Lower leg skin (tissue), 3 donors: ENCODE measurements at regions not wholly inside any gene's neighbourhood (a gene's known extent, or its start where the extent isn't known, plus 50 kb on each side); places are given as distances from the start of the nearest gene placed in this dataset.

ENCODE experiments used
- CTCF ChIP-seq, 3 donors: fragments of 450-650 bp; IDR thresholded peaks; one replicate each; pipeline ENCODE4 v1.5.1; 2016; ENCODE audit warnings: antibody characterized with exemption in 3 of 3, mild to moderate bottlenecking in 3 of 3, moderate library complexity in 2 of 3
- POLR2A ChIP-seq, 2 donors: fragments of 450-650 bp; IDR thresholded peaks; one replicate each; pipeline ENCODE4 v1.6.1; 2016 to 2017; ENCODE audit warnings: antibody characterized with exemption in 2 of 2, mild to moderate bottlenecking in 1 of 2, moderate library complexity in 1 of 2

GRCh38 chr20:39698752-39699151 lies 736.6 kb downstream of the DHX35 start:
- no peak for TF ChIP-seq CTCF (IDR thresholded peaks at IDR 0.05)
- no peak for TF ChIP-seq POLR2A (IDR thresholded peaks at IDR 0.05)
